Thoracic aorta (tissue), 2 donors: ENCODE measurements at regions not wholly inside any gene's neighbourhood (a gene's known extent, or its start where the extent isn't known, plus 50 kb on each side); places are given as distances from the start of the nearest gene placed in this dataset.

Experiments used
- ATAC-seq: fragments of 150-250 bp; one replicate; pipeline ENCODE4 v1.8.0; 2017; ENCODE audit warnings: low read depth; ENCODE audit not compliant: insufficient number of reproducible peaks, low FRiP score
- DNase-seq: peaks from one replicate; pipeline ENCODE4 v3.0.0-alpha.2; 2020; ENCODE audit warnings: low spot score
- H3K27ac ChIP-seq, 2 donors: fragments of 200-600 bp; sonication (generic); 1 replicate in 1 of 2; 2 replicates in 1 of 2; pipeline ENCODE4 v1.5.1; 2016; ENCODE audit warnings: mild to moderate bottlenecking in 2 of 2, moderate library complexity in 2 of 2
- H3K27me3 ChIP-seq: fragments of 200-600 bp; sonication (generic); replicated peaks from 2 replicates; pipeline ENCODE4 v1.6.0; 2016; ENCODE audit warnings: mild to moderate bottlenecking; ENCODE audit not compliant: insufficient read depth
- H3K36me3 ChIP-seq: fragments of 200-600 bp; sonication (generic); one replicate; pipeline ENCODE4 v1.5.1; 2016
- H3K4me1 ChIP-seq, 2 donors: fragments of 200-600 bp; sonication (generic); 1 replicate in 1 of 2; 2 replicates in 1 of 2; pipeline versions ENCODE4 v1.5.1 to v1.6.0; 2016; ENCODE audit warnings: low read depth in 2 of 2, mild to moderate bottlenecking in 1 of 2; ENCODE audit not compliant: control insufficient read depth in 1 of 2
- H3K4me3 ChIP-seq: fragments of 200-600 bp; sonication (generic); 2 replicates; pipeline ENCODE4 v1.5.1; 2016; ENCODE audit warnings: mild to moderate bottlenecking
- H3K9me3 ChIP-seq: fragments of 200-600 bp; sonication (generic); 2 replicates; pipeline ENCODE4 v1.5.1; 2016
- CTCF ChIP-seq: fragments of 200-600 bp; sonication (generic); IDR thresholded peaks from one replicate; pipeline ENCODE4 v1.5.1; 2019; ENCODE audit warnings: antibody characterized with exemption

DNA sequence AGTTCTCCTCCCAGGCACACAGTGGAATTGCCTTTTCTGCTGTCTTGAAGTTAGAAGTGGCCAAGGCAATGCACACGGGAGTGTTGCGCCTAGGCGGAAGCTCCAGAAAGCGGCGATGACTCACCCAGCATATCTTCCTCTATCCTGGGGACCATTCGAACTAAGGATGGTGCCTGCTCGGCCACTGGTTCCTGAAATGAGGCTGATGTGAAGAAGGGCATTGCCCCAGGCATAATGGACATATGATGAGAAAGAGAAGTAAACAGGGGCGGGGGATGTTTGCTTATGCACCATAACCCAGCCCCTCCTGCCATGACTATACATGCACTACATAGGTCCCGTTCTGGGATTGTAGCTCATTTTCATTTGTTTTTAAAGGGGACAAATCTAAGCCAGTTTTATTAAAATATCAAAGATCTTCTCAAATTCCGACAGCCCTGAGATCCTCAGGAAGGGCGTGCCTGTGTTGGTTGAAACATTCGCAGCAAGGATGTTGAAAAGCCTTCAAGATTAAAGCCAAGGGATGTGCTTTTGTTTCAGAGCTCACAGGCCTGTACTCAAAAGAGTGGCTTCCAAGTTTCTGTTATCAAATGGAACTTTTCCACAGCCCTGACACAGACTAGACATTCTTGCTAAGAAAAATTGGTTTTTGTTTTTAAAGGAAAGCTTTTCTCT, 218.5 kb downstream of the LY86 start:
- Histone ChIP-seq H3K4me1 (peaks cover 0 to 7% of the 10 kb centered on the region in 2 donors), H3K9me3 (no peaks in the 10 kb centered on the region), H3K36me3 (no peaks in the 10 kb centered on the region), H3K27me3 (no peaks in the 10 kb centered on the region), H3K27ac (peak overlapping the region in 1 of 2 donors; percentile 8), H3K4me3 (no peak overlapping the region)
- TF ChIP-seq CTCF, result no peak
- no peak for DNase-seq
- ATAC-seq, result no peak

DNA sequence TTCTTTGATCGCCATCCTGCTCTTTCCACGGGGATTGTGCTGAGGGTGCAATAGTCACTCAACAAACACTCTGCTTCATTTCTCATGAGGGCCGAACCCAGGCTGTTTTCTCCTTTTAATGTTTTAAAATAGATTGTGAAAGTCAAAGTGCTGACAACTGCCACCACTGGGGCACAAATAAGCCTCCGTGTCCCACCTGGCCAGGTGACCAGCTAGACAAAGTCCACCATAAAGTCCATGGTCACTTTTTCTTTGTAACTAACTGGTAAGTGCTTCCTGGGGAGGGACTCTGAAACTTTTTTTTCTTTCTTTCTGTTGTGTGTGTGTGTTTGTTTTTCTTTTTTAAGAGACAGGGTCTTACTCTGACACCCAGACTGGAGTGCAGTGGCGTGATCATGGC, 219.8 kb downstream of the LY86 start:
- H3K4me1 ChIP-seq, result peaks cover 0 to 7% of the 10 kb centered on the region in 2 donors
- no peaks in the 10 kb centered on the region for H3K9me3 ChIP-seq
- no peaks in the 10 kb centered on the region for H3K36me3 ChIP-seq
- H3K27ac ChIP-seq, result no peak overlapping the region
- no peaks in the 10 kb centered on the region for H3K27me3 ChIP-seq
- ATAC-seq, result no peak
- no peak for DNase-seq
- TF ChIP-seq CTCF, result no peak
- H3K4me3 ChIP-seq, result no peak overlapping the region

GRCh38 chr6:6808915-6809314, 220.4 kb downstream of the LY86 start:
- Histone ChIP-seq H3K4me3 (no peak overlapping the region), H3K9me3 (no peaks in the 10 kb centered on the region), H3K27ac (no peak overlapping the region), H3K4me1 (peaks cover 0 to 7% of the 10 kb centered on the region in 2 donors), H3K36me3 (no peaks in the 10 kb centered on the region), H3K27me3 (no peaks in the 10 kb centered on the region)
- TF ChIP-seq CTCF, result no peak
- DNase-seq (no peak), ATAC-seq (no peak)

GRCh38 chr6:6810727-6811126, 222.2 kb downstream of the LY86 start:
- Histone ChIP-seq H3K27me3 (no peaks in the 10 kb centered on the region), H3K9me3 (no peaks in the 10 kb centered on the region), H3K36me3 (no peaks in the 10 kb centered on the region), H3K4me1 (peaks cover 0 to 7% of the 10 kb centered on the region in 2 donors), H3K4me3 (peak overlapping the region; percentile 58), H3K27ac (no peak overlapping the region)
- no peak for TF ChIP-seq CTCF
- ATAC-seq, result no peak
- no peak for DNase-seq

DNA sequence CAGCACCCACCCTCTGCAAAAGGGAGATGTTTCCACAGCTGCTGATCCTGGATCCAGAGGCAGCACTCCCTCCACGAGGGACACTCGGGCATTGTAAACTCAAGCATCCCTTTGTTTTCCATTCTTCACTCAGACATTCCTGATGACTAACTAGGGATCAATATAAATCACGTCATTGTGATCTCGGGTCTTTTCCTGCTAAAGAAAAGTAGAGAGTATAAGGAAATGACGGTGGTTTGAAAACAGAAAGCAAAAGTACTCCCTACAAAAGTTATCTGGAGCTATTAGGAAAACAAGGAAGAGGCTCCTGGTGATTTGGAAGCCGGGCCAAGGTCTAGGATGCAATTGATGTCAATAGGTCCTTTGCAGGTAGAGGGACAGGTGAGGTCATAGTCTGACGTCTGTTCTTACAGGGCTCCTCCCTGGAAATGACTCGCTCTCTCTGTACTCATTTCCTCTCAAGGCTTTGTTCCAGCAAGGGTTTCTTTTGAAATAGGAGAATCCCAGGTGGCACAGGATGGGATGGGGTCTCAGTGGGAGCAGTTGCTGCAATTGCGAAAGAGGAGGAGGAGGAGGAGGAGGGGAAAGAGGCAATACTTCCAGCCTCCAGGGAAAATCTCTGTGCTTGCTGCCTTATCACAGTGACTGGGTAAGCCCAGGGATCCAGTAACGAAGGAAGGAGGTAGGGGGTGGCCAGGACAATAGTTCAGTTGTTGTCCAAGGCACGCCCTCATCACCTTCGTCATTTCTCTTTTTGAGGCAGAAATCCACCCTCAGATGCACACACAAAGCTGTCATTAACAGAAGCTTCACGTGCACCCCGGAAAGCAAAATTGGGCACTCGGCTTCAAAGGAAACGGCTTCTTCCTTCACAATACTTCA, 222.8 kb downstream of the LY86 start:
- no peak for ATAC-seq
- no peak for TF ChIP-seq CTCF
- no peaks in the 10 kb centered on the region for H3K36me3 ChIP-seq
- no peaks in the 10 kb centered on the region for H3K9me3 ChIP-seq
- no peak for DNase-seq
- H3K4me3 ChIP-seq, result peak overlapping the region; percentile 58
- peaks cover 0 to 7% of the 10 kb centered on the region in 2 donors for H3K4me1 ChIP-seq
- no peaks in the 10 kb centered on the region for H3K27me3 ChIP-seq
- no peak overlapping the region for H3K27ac ChIP-seq
